K562 (cell line): ENCODE measurements at regions not wholly inside any gene's neighbourhood (a gene's known extent, or its start where the extent isn't known, plus 50 kb on each side); places are given as distances from the start of the nearest gene placed in this dataset.

ENCODE experiments used
- ATAC-seq: fragments of 200-7000 bp; cut with Tn5 transposase; 3 replicates; pipeline ENCODE4 v1.9.1; 2020; ENCODE audit warnings: moderate library complexity
- BruUV-seq: library from RNA; stranded (reverse); fragments of 400-500 nt; replicated peaks from 2 replicates; lab custom pipeline; 2021; lab: Mats Ljungman, UMichigan
- CTCF ChIA-PET: fragments of 300-600 bp; formaldehyde crosslinking; extraction: SDS; loops from one replicate; lab custom pipeline; 2021; ENCODE audit warnings: low intra/inter-chr PET ratio; lab: Yijun Ruan, JAX
- POLR2A ChIA-PET: fragments of 300-600, 350-650 bp; sonication (Branson Sonifier 250); formaldehyde crosslinking; extraction: SDS; loops from one replicate; lab custom pipeline; 2021; ENCODE audit warnings: antibody characterized with exemption, inconsistent platforms; lab: Yijun Ruan, JAX
- DNase-seq, 4 experiments: peaks; one replicate each; pipeline versions ENCODE4 v3.0.0 to v3.0.0-alpha.2; 2011 to 2018; ENCODE audit warnings: low spot score in 3 of 4, mixed read lengths in 3 of 4; ENCODE audit errors: extremely low read depth in 1 of 4
- FAIRE-seq: peaks from 2 replicates; lab custom pipeline; 2011; peaks lifted over from hg19 to GRCh38; lab: Jason Lieb, UNC
- H2AFZ ChIP-seq: 2 replicates; pipeline ENCODE4 v1.6.0; 2011; ENCODE audit warnings: low read depth, low read length, control low read depth, inconsistent platforms
- H3K27ac ChIP-seq: fragments of 200-600 bp; 3 replicates; pipeline ENCODE4 v1.8.0; 2011; ENCODE audit warnings: low read depth, mild to moderate bottlenecking, control low read depth, inconsistent platforms, low read length, moderate library complexity, mixed read lengths; ENCODE audit errors: extremely low read depth
- H3K27me3 ChIP-seq, 2 experiments: fragments of 300-600 bp in 1 of 2; 2 replicates in 1 of 2; 3 replicates in 1 of 2; pipeline versions ENCODE4 v1.6.0 to v1.8.0; 2011; ENCODE audit warnings: inconsistent platforms in 2 of 2, low read length in 2 of 2, mild to moderate bottlenecking in 1 of 2, mixed read lengths in 1 of 2, moderate library complexity in 1 of 2; ENCODE audit not compliant: control insufficient read depth in 2 of 2, insufficient read depth in 2 of 2
- H3K36me3 ChIP-seq: fragments of 300-600 bp; 3 replicates; pipeline ENCODE4 v1.8.0; 2011; ENCODE audit warnings: mild to moderate bottlenecking, low read length, inconsistent platforms; ENCODE audit not compliant: control insufficient read depth, insufficient read depth
- H3K4me1 ChIP-seq, 2 experiments: fragments of 200-600 bp in 1 of 2; replicated peaks in 1 of 2; 2 replicates in 1 of 2; 3 replicates in 1 of 2; pipeline versions ENCODE4 v1.5.1 to v1.8.0; 2011; ENCODE audit warnings: inconsistent platforms in 2 of 2, low read length in 2 of 2, mild to moderate bottlenecking in 1 of 2, mixed read lengths in 1 of 2, moderate library complexity in 1 of 2; ENCODE audit not compliant: control insufficient read depth in 2 of 2, insufficient read depth in 2 of 2
- H3K4me2 ChIP-seq: 2 replicates; pipeline ENCODE4 v1.6.1; 2011; ENCODE audit warnings: low read length, control low read depth, inconsistent platforms, mixed read lengths; ENCODE audit not compliant: insufficient read depth
- H3K4me3 ChIP-seq: fragments of 200-600 bp; sonication (generic), shearing (Covaris generic); 2 replicates; pipeline ENCODE4 v1.5.1; 2016; ENCODE audit warnings: control low read depth, inconsistent platforms
- H3K79me2 ChIP-seq: fragments of 200-600 bp; 3 replicates; pipeline ENCODE4 v1.8.0; 2011; ENCODE audit warnings: low read length, inconsistent platforms; ENCODE audit not compliant: control insufficient read depth, insufficient read depth
- H3K9ac ChIP-seq, 2 experiments: 2 replicates each; pipeline versions ENCODE4 v1.6.0 to v1.6.1; 2011; ENCODE audit warnings: low read depth in 2 of 2, low read length in 2 of 2, control low read depth in 1 of 2, inconsistent platforms in 1 of 2, mild to moderate bottlenecking in 1 of 2, mixed read lengths in 1 of 2; ENCODE audit not compliant: insufficient read depth in 1 of 2
- H3K9me1 ChIP-seq: one replicate; pipeline ENCODE4 v1.6.0; 2011; ENCODE audit warnings: inconsistent platforms, mild to moderate bottlenecking, low read length, moderate library complexity; ENCODE audit not compliant: control insufficient read depth, insufficient read depth
- H3K9me3 ChIP-seq: replicated peaks from 2 replicates; pipeline ENCODE4 v1.5.1; 2011; ENCODE audit warnings: low read depth, low read length, inconsistent platforms; ENCODE audit not compliant: control insufficient read depth, insufficient read depth
- H4K20me1 ChIP-seq: replicated peaks from 2 replicates; pipeline ENCODE4 v1.6.1; 2011; ENCODE audit warnings: low read length, inconsistent platforms, mixed read lengths; ENCODE audit not compliant: control insufficient read depth, insufficient read depth
- DACH1 ChIP-seq: fragments of 450-650 bp; IDR thresholded peaks from 2 replicates; pipeline ENCODE4 v1.6.1; 2018; ENCODE audit not compliant: partially characterized antibody
- FOXJ2 ChIP-seq: fragments of 200-800 bp; sonication (Bioruptor generic); IDR thresholded peaks from 2 replicates; pipeline ENCODE4 v1.6.1; 2016; ENCODE audit warnings: missing genetic modification characterization, missing compliant biosample characterization
- NCOA2 ChIP-seq, 2 experiments: fragments of 450-650 bp; IDR thresholded peaks; 2 replicates each; pipeline ENCODE4 v1.6.1; 2018; ENCODE audit warnings: mild to moderate bottlenecking in 2 of 2, moderate library complexity in 1 of 2; ENCODE audit not compliant: partially characterized antibody in 2 of 2
- POLR2G ChIP-seq: fragments of 200-400 bp; formaldehyde crosslinking; IDR thresholded peaks from 2 replicates; pipeline ENCODE4 v1.6.1; 2017; ENCODE audit warnings: low read depth, mild to moderate bottlenecking, antibody characterized with exemption, low read length, moderate library complexity
- WGBS: fragments of 100-300 bp; shearing (Covaris generic); methylation state at CpG from one replicate; pipeline ENCODE4 v1.1.6; 2016; ENCODE audit warnings: low coverage, mixed read lengths; ENCODE audit not compliant: insufficient coverage; ENCODE audit errors: missing lambda C conversion rate; 5-methylcytosine and 5-hydroxymethylcytosine counted together
- in situ Hi-C: fragments of 300-500 bp; cut with MboI; formaldehyde crosslinking; loops from 4 replicates; pipeline ENCODE4 v1.15.0; 2018; ENCODE audit warnings: inconsistent platforms, mixed read lengths
- intact Hi-C: fragments of 100-400 bp; cut with micrococcal nuclease; formaldehyde crosslinking; loops from 2 replicates; pipeline ENCODE4 v1.14.2; 2022
- TF ChIP-seq, protein P1 (sequence below): sonication (generic); formaldehyde crosslinking; IDR thresholded peaks from 2 replicates; pipeline ENCODE4 v1.8.1; 2023; ENCODE audit warnings: mild to moderate bottlenecking, missing genetic modification reagents
- TF ChIP-seq, protein P2 (sequence below): fragments of 250-450 bp; sonication (Bioruptor Pico); IDR thresholded peaks from 2 replicates; pipeline ENCODE4 v1.8.0; 2021; ENCODE audit warnings: mild to moderate bottlenecking, moderate library complexity
- TF ChIP-seq, protein P3 (sequence below): sonication (generic); formaldehyde crosslinking; IDR thresholded peaks from 2 replicates; pipeline ENCODE4 v1.9.0; 2022; ENCODE audit warnings: mild to moderate bottlenecking, missing genetic modification reagents
- TF ChIP-seq, protein P4 (sequence below), 2 experiments: IDR thresholded peaks; 2 replicates each; pipeline ENCODE4 v1.6.1; 2011; ENCODE audit warnings: borderline replicate concordance in 1 of 2, control low read depth in 1 of 2, low read depth in 1 of 2, low read length in 1 of 2, mild to moderate bottlenecking in 1 of 2, mixed read lengths in 1 of 2, moderate library complexity in 1 of 2; ENCODE audit not compliant: insufficient read depth in 1 of 2, insufficient read length in 1 of 2, poor library complexity in 1 of 2, severe bottlenecking in 1 of 2; ENCODE audit errors: extremely low read depth in 1 of 2
- TF ChIP-seq, protein P5 (sequence below): fragments of 250-450 bp; sonication (Bioruptor Pico); IDR thresholded peaks from 2 replicates; pipeline ENCODE4 v1.5.1; 2021; ENCODE audit warnings: mild to moderate bottlenecking
- TF ChIP-seq, protein P6 (sequence below): fragments of 450-650 bp; formaldehyde crosslinking; IDR thresholded peaks from 2 replicates; pipeline ENCODE4 v1.4.0; 2022; ENCODE audit warnings: missing genetic modification characterization

DNA sequence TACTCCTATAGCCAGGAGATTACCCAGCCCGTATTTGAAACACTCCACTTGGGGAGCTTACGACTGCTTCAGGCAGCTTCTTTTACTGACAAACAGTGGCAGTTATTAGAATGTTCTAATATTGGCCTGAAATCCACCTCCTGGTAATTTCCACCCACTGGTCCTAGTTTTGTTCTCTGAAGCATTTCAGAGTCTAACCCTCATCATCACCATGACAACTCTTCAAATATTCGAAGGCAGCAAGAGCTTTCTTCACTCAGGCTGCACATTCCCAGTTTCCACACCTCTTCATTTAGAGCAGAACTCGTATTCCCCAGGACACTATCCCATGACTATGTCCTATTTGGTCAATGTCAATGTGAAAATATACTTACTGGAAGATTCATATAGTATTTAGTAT is 325.6 kb downstream of the UBE3D start:
- Histone ChIP-seq H3K27me3 (no peaks in the 10 kb centered on the region; a peak in 1 of 5 replicates), H3K9me1 (no peaks in the 10 kb centered on the region), H2AFZ (no peak overlapping the region), H3K4me1 (no peaks in the 10 kb centered on the region), H3K9ac (no peak overlapping the region), H3K4me3 (no peak overlapping the region), H4K20me1 (no peaks in the 10 kb centered on the region), H3K36me3 (no peaks in the 10 kb centered on the region), H3K79me2 (no peaks in the 10 kb centered on the region), H3K27ac (no peak overlapping the region), H3K9me3 (no peaks in the 10 kb centered on the region), H3K4me2 (no peak overlapping the region)
- ChIA-PET CTCF (no interaction called here), POLR2A (no interaction called here)
- WGBS, result 7% methylated on average over 4 of the region's 4 CpGs
- DNase-seq, result no peak
- no TSS peak for BruUV-seq
- no peak for ATAC-seq
- no peak for FAIRE-seq
- intact Hi-C loops, result no loop called here
- in situ Hi-C loops, result loop anchor here (10.0 kb wide), 1 partner anchor 315 kb away; no protein-coding TSS in a partner anchor
- TF ChIP-seq, protein P1, sequence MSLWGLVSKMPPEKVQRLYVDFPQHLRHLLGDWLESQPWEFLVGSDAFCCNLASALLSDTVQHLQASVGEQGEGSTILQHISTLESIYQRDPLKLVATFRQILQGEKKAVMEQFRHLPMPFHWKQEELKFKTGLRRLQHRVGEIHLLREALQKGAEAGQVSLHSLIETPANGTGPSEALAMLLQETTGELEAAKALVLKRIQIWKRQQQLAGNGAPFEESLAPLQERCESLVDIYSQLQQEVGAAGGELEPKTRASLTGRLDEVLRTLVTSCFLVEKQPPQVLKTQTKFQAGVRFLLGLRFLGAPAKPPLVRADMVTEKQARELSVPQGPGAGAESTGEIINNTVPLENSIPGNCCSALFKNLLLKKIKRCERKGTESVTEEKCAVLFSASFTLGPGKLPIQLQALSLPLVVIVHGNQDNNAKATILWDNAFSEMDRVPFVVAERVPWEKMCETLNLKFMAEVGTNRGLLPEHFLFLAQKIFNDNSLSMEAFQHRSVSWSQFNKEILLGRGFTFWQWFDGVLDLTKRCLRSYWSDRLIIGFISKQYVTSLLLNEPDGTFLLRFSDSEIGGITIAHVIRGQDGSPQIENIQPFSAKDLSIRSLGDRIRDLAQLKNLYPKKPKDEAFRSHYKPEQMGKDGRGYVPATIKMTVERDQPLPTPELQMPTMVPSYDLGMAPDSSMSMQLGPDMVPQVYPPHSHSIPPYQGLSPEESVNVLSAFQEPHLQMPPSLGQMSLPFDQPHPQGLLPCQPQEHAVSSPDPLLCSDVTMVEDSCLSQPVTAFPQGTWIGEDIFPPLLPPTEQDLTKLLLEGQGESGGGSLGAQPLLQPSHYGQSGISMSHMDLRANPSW (CRISPR knock-in tag), result no peak
- TF ChIP-seq POLR2G (no peak), DACH1 (no peak), FOXJ2 (tag) (no peak), NCOA2 (IDR thresholded peaks at IDR 0.05; ENCODE audit: partially characterized antibody in 2 of 2) (no peak)
- TF ChIP-seq, protein P2, sequence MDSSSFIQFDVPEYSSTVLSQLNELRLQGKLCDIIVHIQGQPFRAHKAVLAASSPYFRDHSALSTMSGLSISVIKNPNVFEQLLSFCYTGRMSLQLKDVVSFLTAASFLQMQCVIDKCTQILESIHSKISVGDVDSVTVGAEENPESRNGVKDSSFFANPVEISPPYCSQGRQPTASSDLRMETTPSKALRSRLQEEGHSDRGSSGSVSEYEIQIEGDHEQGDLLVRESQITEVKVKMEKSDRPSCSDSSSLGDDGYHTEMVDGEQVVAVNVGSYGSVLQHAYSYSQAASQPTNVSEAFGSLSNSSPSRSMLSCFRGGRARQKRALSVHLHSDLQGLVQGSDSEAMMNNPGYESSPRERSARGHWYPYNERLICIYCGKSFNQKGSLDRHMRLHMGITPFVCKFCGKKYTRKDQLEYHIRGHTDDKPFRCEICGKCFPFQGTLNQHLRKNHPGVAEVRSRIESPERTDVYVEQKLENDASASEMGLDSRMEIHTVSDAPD (CRISPR knock-in tag), result no peak
- TF ChIP-seq, protein P3, sequence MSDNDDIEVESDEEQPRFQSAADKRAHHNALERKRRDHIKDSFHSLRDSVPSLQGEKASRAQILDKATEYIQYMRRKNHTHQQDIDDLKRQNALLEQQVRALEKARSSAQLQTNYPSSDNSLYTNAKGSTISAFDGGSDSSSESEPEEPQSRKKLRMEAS (CRISPR knock-in tag), result no peak
- TF ChIP-seq, protein P4, sequence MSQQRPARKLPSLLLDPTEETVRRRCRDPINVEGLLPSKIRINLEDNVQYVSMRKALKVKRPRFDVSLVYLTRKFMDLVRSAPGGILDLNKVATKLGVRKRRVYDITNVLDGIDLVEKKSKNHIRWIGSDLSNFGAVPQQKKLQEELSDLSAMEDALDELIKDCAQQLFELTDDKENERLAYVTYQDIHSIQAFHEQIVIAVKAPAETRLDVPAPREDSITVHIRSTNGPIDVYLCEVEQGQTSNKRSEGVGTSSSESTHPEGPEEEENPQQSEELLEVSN (IDR thresholded peaks at IDR 0.05; ENCODE audit: borderline replicate concordance in 1 of 2, extremely low read depth in 1 of 2, insufficient read depth in 1 of 2, insufficient read length in 1 of 2, low read depth in 1 of 2, low read length in 1 of 2, poor library complexity in 1 of 2, severe bottlenecking in 1 of 2), result no peak
- TF ChIP-seq, protein P5, sequence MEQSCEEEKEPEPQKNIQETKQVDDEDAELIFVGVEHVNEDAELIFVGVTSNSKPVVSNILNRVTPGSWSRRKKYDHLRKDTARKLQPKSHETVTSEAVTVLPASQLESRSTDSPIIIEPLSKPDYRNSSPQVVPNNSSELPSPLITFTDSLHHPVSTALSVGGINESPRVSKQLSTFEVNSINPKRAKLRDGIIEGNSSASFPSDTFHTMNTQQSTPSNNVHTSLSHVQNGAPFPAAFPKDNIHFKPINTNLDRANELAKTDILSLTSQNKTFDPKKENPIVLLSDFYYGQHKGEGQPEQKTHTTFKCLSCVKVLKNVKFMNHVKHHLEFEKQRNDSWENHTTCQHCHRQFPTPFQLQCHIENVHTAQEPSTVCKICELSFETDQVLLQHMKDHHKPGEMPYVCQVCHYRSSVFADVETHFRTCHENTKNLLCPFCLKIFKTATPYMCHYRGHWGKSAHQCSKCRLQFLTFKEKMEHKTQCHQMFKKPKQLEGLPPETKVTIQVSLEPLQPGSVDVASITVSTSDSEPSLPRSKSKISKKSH, result no peak
- TF ChIP-seq, protein P6, sequence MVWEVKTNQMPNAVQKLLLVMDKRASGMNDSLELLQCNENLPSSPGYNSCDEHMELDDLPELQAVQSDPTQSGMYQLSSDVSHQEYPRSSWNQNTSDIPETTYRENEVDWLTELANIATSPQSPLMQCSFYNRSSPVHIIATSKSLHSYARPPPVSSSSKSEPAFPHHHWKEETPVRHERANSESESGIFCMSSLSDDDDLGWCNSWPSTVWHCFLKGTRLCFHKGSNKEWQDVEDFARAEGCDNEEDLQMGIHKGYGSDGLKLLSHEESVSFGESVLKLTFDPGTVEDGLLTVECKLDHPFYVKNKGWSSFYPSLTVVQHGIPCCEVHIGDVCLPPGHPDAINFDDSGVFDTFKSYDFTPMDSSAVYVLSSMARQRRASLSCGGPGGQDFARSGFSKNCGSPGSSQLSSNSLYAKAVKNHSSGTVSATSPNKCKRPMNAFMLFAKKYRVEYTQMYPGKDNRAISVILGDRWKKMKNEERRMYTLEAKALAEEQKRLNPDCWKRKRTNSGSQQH (CRISPR knock-in tag), result no peak
